ENCODE measurements at regions not wholly inside any gene's neighbourhood (a gene's known extent, or its start where the extent isn't known, plus 50 kb on each side); places are given as distances from the start of the nearest gene placed in this dataset.

- no peak for DNase-seq
These were observed 468.6 kb downstream of the COG6 start for GRCh38 chr13:40123962-40124632.

- DNase-seq = no peak
These were observed 469.2 kb downstream of the COG6 start for GRCh38 chr13:40124633-40125015.

GRCh38 chr13:40125336-40125735, 469.9 kb downstream of the COG6 start:
- no peak for DNase-seq

GRCh38 chr13:40126306-40127085, 471.0 kb downstream of the COG6 start:
- DNase-seq = no peak

DNA sequence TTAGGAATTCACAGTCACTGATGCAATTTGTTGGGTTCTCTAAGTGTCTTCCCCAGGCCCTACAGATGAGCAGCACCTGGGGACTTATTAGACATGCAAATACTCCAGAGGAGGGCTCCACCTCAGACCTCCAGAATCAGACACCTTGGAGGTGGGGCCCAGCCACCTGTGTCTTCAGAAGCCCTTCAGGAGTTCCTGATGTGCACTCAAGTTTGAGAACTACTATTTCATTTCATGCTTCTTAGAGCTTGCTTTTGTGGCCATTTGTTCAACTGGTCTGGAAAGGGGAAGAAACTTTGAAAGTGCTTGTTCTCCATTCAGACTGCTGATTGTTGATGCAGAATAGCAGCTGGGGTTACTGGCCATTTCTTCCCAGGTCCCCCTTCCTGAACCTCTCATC, 472.0 kb downstream of the COG6 start:
- DNase-seq = no peak

DNA sequence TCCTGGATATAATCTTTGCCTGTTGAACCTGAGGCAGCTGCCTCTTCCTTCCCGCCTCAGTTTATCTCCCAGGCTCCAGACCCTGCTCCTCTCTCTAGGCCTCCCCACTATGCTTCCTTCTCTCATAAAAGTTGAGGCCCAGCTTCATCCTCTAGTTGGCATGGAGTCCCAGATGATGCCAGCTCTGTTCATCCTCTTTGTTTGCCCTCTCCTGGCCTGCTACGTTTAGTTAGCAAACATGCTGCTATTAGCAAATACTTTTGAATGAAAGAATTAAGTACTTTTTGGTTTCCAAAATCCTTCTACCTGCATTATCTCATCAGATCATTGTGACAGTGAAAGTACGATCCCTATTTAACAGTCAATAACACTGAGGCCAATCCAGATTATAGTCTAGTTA, 472.5 kb downstream of the COG6 start:
- DNase-seq = no peak

GRCh38 chr13:40129467-40129866, 474.0 kb downstream of the COG6 start:
- DNase-seq = no peak

GRCh38 chr13:40130871-40131636, 475.6 kb downstream of the COG6 start:
- DNase-seq = no peak

DNA sequence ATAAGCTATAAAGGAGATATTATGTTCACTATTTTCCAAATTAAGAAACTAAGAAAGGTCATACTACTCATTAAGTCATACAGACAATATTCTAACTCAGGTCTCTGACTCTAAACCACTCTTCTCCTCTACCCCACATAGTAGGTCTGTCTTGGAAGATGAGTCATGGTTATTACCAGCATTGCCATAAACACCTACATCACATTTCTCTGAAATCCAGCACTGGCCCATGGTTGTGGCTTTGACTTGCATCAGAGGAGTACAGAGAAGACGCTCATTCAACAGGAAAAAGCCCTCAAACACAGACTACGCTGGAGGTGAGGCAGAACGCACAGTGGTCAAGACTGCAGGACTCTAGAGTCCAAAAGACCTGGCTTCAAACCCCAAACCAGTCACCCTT, 476.8 kb downstream of the COG6 start:
- no peak for DNase-seq

DNA sequence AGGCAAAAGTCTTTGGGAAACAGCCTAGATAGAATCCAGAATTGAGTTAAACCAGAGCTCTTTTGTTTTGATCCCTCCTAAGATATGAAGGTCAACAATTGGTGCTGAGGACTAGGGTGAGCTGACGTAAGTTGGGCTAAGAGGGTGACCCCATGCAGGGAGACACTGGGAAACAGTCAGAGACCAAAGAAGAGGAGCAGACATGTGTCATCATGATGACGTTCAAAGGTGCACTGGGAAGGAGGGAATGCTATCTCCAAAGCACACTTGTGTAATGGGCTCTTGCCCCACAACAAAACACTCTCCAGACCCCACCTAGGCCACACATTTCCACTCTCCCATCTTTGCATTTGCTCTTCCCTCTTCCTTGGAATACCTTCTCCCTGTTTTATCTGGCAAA, 481.4 kb downstream of the COG6 start:
- DNase-seq = no peak

- DNase-seq = no peak
These were observed 481.9 kb downstream of the COG6 start for GRCh38 chr13:40137400-40137799.

GRCh38 chr13:40139896-40140520, 484.5 kb downstream of the COG6 start:
- no peak for DNase-seq

DNA sequence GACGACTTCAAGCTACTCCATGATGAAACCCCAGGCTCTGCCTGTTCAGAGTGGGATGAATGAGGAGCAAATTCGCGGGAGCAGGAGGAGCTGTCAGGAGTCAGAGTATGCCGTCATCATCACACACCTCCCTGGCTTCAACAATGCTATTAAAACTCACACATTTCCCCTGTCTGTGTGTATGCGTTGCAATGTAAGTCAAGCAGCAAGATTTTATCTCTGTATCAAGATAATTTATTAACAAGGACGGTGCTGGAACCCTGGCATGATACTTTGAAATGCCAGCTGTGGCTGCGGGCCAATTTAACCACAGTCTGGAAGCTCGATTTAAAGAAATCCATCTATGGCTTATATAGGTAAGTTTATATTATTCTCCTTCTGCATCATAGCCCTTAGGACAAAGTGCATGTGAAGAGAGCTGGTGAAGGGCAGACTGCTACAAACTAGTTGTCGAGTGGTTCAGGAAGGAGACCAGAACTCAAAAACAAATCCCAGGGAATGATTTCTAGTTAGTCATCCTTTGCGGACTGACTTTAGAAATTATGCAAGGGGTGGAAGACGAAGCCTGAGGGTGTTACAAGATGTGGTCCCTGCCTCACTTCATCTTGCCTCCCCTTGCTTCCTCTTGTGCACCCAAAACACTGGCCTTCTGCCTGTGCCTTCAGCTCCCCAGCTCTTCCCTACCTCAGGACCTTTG, 486.5 kb downstream of the COG6 start:
- DNase-seq = no peak

DNA sequence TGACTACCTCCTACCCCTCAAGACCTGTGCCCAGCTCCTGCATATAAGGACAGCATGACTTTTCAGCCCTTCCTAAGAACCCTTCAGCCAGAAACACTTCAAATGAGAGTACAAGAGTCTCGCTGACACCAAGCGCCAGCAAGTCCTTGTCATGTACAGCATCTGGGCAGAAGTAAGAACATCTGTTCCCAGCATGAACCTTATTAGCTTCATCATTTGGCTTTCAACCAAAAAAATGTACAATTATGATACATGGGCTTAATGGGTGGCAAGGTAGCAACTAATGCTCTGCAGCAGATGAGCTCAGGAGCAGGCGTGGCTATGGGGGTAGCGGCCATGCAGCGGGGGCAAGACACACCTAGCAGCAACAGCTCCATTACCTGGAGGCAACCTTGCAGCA, 487.6 kb downstream of the COG6 start:
- DNase-seq = no peak

DNA sequence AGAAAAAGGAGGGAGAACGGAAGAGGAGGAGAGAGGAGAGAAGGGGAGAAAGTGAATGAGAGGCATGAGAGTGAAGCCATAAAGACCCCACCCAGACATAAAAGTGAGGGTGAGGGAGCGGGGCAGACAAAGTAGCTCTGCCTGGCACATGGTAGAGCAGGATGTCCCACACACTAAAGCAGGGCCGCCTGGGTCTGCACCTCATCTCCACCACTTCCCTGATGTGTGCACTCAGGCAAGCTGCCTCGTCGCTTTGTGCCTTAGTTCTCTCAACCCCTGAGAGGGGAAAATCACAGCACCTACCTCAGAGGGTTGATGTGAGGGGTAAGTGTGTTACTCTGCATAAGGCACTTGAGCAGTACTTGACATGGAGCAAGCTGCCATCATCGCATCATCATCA, 488.1 kb downstream of the COG6 start:
- no peak for DNase-seq

DNA sequence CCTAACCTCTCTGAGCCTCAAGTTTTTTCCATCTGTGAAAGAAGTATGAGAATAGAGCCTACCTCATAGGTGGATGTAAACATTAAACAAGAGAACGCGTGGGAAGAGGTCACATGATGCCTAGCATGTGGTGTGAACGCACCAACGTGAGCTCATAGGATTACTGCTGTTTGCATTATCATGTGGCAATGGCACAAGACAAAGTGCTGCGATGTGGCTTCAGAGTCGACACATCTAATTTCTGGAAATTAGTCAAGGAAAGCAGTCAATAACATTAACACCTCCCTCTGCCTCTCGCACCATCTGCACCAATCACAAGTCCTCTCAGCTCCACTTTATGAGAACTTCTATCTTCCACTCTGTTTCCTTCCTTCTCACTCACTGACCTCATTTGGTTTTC, 489.7 kb downstream of the COG6 start:
- DNase-seq = no peak

- no peak for DNase-seq
These were observed 490.6 kb downstream of the COG6 start for GRCh38 chr13:40146063-40146462.

DNA sequence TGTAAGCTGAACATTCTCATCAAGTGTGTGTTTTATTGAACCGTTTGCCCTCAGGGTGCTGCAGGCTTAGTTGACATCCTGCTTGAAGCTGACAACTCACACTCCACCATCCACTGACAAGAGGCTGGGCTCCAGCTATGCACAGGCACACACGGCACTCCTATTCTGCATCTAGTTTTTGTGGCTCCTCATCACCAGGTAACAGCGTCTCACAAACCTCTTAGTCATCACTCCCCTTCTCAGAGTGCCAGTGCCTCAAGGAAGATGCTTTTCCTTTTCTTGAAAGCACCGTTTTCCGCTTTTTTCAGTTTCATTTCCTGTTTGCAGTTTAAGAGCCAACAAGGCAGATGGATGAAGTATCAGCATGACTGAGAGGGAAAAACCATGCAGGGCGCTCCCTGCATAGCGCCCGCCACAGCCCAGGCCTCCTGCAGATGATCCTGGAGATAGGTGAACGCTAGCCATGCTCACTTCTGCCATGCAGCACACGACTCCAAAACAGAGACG, 491.2 kb downstream of the COG6 start:
- DNase-seq = no peak

DNA sequence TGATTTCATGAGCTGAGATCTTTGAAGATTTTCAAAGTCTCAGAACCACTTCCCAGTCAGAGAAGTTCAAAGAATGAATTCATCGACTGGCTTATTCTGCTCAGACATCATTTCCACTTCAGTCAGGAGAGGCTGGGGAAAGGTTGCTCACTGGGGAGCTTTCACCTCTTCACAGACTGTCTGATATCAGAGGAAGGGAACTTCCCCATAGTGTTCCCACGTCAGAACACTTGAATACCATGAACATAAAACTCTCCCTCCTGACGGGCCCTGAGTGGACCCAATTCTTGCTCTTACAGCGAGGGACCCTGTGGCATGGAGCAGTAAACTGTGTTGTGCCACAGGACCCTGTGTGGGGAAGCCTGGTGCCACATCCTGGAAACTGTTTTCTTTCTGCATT, 492.6 kb downstream of the COG6 start:
- DNase-seq = no peak

DNA sequence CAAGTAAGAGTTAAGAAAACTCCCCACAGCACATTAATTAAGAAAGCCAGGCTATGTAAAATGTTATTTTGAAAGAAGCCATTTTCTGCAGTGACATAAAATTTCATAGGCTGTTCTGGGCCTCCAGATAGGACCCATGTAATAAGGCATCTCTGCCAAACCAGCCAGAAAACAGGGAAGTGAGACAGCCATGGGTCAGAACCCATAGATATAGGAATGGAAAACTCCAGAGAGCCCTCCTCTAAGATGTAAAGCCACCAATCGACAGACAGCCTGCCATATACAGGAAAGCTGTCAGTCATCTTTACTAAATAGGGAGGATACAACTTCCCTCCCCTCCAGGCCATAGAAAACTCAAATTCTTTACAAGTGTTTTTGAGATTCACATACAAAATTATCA, 493.3 kb downstream of the COG6 start:
- DNase-seq = no peak

DNA sequence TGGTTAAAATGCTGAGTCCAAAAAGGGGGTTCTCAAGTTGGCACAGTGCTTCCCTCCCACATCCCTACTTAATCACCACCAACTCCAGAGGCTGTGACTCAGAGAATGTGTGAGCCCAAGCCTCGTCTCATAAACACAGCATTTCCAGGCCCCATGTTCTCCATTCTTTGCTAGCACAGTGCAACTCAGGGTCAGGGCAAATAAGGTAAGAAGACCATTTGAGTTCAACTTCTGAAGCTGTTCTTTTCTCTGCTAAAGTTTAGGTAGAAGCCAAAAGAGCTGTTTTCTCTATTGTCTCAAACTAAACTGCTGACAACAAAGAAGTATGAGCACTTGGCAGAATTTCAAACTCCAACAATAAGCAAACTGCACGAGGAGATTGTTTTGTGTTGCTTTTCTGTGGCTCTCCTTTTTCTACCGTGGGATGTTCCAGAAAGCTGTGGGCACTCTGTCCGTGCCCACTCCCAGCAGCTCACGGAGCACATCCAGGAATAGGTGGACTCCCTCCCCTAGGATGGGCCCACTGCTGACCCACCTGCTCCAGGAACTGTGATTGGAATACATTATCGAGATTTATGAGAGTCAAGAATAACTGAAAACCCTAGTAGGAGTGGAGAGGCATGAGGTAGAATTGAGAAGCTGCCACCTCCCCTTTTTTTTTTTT, 494.3 kb downstream of the COG6 start:
- DNase-seq = no peak

DNA sequence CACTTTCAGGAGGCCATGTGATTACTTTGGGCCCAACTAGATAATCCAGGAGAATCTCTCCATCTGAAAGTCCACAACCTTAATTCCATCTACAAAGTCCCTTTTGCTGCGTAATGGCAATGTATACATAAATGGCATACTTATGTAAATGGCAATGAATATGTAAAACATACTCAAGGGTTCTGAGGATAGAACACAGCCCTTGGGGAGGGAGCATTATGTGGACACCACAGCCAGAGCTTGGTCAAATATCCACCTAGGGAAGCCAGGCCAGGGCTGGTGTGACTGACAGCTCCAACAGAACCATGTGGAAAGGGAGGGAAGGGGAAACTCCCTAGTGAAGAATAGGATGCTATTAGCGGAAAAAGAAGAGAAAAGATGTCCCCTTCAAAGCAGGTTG, 496.2 kb downstream of the COG6 start:
- no peak for DNase-seq

All from GDM1 (cell line).